GM19372 (cell line): ENCODE measurements at regions not wholly inside any gene's neighbourhood (a gene's known extent, or its start where the extent isn't known, plus 50 kb on each side); places are given as distances from the start of the nearest gene placed in this dataset.

Experiments
- ATAC-seq: cut with Tn5 transposase; IDR thresholded peaks from one replicate; pipeline ENCODE4 v1.9.1; 2021; ENCODE audit warnings: mild to moderate bottlenecking, low read depth, moderate library complexity; ENCODE audit not compliant: unreplicated experiment

- no peak for ATAC-seq
Measured at GRCh38 chrX:106341823-106342222, 173.7 kb downstream of the PWWP3B start.

GRCh38 chrX:106356580-106356979 lies 188.5 kb downstream of the PWWP3B start:
- no peak for ATAC-seq

GRCh38 chrX:106363214-106363613 lies 195.1 kb downstream of the PWWP3B start:
- no peak for ATAC-seq

GRCh38 chrX:106378616-106379015 lies 210.5 kb downstream of the PWWP3B start:
- no peak for ATAC-seq

- ATAC-seq: no peak
Measured at GRCh38 chrX:106391284-106391911, 220.4 kb upstream of the RADX start.

GRCh38 chrX:106392346-106392745 lies 219.4 kb upstream of the RADX start:
- ATAC-seq: no peak

- no peak for ATAC-seq
Measured at GRCh38 chrX:106397788-106398538, 213.8 kb upstream of the RADX start.

GRCh38 chrX:106401965-106402559 lies 209.7 kb upstream of the RADX start:
- no peak for ATAC-seq

- no peak for ATAC-seq
Measured at GRCh38 chrX:106404512-106404911, 207.3 kb upstream of the RADX start.

GRCh38 chrX:106415276-106415895 lies 196.4 kb upstream of the RADX start:
- ATAC-seq: no peak

- ATAC-seq: no peak
Measured at GRCh38 chrX:106436691-106437090, 175.1 kb upstream of the RADX start.

- ATAC-seq: no peak
Measured at GRCh38 chrX:106437407-106437806, 174.4 kb upstream of the RADX start.

GRCh38 chrX:106450405-106450804 lies 161.4 kb upstream of the RADX start:
- ATAC-seq: no peak

GRCh38 chrX:106451933-106452332 lies 159.8 kb upstream of the RADX start:
- no peak for ATAC-seq

- ATAC-seq: no peak
Measured at GRCh38 chrX:106454991-106455390, 156.8 kb upstream of the RADX start.

GRCh38 chrX:106457802-106458201 lies 154.0 kb upstream of the RADX start:
- ATAC-seq: no peak

GRCh38 chrX:106467422-106467821 lies 144.4 kb upstream of the RADX start:
- no peak for ATAC-seq

- ATAC-seq: no peak
Measured at GRCh38 chrX:106467943-106468342, 143.8 kb upstream of the RADX start.

- ATAC-seq: no peak
Measured at GRCh38 chrX:106468433-106468832, 143.3 kb upstream of the RADX start.

GRCh38 chrX:106479920-106480319 lies 131.9 kb upstream of the RADX start:
- no peak for ATAC-seq

- no peak for ATAC-seq
Measured at GRCh38 chrX:106481341-106481740, 130.4 kb upstream of the RADX start.
